HG03571 (cell line): ENCODE measurements at regions not wholly inside any gene's neighbourhood (a gene's known extent, or its start where the extent isn't known, plus 50 kb on each side); places are given as distances from the start of the nearest gene placed in this dataset.

Source experiments
- ATAC-seq: cut with Tn5 transposase; IDR thresholded peaks from one replicate; pipeline ENCODE4 v1.9.1; 2021; ENCODE audit not compliant: unreplicated experiment

DNA sequence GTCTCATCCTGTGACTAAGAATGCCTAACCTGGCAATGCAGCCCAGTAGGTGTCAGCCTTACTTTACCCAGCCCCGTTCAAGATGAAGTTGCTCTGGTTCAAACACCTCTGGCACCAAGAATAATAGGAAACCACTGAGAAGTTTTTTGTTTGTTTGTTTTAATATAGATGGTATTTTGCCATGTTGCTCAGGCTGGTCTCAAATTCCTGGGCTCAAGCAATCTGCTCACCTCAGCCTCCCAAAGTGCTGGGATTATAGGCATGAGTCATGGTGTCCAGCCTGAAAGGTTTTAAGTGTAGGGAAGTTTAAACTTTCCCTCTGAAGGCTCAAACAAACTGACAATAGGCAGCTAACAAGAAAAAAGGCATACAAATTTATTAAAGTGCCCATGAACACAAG lies 51.2 kb upstream of the ABCC4 start:
- no peak for ATAC-seq

DNA sequence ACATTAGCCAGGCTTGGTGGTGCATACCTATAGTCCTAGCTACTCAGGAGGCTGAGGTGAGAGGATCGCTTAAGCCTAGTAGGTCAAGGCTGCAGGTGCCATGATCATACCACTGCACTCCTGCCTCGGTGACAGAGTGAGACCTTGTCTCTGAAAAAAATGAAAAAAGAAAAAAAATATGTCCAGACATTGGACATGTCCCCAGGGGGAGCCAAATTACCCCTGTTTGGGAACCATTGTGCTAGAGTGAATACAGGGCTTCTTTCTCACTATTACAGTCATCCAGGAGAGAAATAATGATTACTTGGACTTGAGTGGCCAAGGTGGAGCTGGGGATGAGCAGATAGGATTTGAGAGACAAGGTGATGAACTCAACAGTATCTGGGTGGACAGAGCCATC lies 52.9 kb upstream of the ABCC4 start:
- no peak for ATAC-seq

DNA sequence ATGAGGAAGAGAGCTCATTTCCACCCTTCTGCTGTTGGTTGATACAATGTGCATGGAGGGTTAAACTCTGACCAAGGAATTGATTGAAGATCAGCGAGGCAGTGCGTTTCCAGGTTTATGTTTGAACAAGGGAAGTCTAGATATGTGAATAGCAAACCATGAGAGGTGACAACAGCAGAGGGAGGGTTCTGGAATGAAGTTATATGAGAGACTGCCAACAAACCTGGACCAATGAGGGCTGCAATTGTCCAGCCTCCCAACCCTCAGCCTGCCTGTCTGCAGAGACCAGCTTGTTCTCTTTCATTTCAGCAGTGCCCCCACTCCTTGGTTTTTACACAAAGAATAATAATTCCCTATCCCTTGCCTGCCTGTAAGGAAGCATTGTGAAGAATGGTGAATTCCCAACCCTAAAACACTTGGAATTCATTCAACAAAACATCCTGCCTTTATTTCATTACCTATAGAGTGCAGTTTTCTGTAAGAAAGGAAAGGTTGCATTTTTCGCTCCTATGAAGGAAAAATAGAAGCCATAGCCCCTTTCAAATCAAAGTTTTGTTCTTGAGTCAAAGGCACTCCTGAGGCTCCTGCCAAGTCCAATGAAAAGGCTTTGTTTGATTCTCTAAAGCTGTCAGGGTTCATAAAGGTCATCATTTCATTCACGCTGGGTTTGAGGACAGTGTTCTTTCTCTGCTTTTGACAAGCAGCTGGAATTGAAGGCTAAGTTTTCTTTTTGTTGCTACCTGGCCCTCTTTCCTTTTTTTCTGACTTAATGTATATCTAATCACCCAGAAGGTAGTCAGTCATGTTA lies 53.6 kb upstream of the ABCC4 start:
- no peak for ATAC-seq

DNA sequence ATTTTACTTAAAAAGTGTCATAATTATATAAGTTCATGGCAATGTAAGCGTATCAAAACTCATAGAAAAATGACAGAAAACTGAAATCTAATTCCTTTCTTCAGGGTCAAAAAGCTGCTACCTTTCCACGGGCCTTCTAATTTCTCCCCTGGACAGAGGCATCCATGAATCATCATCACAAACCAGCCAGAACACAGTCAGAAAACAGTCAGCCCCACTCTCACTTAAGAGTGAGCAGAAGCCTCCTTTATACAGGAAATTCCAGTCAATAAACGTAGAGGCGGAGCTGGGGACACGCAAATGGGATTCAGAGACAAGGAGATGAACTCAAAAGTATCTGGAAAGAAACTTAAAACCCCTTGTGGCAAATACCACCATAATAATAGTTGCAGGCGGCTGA lies 54.2 kb upstream of the ABCC4 start:
- no peak for ATAC-seq

DNA sequence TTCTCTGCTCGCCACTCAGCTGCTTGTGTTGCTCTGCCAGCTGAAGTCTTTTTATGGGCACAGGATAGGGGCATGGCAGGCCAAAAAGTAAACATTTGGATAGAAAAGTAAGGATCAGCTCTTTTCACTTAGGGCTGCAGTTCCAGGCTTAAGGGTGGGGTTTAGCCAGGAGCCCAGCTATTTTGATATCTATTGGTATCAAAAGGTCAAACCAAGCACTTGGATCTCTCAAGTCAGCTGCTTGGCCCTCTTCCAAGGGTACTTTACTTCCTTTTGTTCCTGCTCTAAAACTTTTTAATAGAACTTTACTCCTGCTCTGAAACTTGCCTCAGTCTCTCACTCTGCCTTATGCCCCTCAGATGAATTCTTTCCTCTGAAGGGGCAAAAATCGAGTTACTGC lies 55.7 kb upstream of the ABCC4 start:
- ATAC-seq: no peak

DNA sequence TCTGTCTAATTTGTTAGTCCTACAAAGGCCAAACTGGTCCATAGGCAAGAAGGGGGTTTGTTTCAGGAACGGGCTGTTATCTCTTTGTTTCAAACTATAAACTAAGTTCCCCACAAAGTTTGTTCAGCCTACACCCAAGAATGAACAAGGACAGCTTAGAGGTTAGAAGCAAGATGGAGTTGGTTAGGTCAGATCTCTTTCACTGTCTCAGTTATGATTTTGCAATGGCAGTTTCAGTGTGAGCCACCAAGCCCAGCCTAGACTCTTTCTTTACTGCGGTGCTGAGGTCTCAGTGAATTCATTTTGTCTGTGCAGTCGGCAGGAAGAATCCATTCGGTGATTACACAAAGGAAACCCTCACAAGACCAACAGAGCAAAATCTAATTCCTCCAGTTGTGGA lies 56.6 kb upstream of the ABCC4 start:
- ATAC-seq: no peak

DNA sequence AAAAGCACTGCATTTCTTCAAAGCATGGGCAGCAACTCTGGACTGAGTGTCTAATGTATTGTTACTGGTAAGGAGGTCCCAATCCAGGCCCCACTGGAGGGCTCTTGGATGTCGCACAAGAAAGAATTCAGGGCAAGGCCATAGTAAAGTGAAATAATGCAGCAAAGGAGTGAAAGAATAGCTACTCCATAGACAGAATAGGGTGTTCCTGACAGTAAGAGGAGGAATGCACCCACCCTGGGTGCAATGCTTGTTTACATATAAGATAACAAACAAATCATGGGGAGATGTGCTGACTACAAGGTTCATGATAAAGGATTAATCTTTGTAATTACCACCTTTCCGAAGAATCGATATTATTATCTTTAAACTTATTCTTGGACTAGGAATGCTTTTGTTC lies 58.8 kb upstream of the ABCC4 start:
- no peak for ATAC-seq

DNA sequence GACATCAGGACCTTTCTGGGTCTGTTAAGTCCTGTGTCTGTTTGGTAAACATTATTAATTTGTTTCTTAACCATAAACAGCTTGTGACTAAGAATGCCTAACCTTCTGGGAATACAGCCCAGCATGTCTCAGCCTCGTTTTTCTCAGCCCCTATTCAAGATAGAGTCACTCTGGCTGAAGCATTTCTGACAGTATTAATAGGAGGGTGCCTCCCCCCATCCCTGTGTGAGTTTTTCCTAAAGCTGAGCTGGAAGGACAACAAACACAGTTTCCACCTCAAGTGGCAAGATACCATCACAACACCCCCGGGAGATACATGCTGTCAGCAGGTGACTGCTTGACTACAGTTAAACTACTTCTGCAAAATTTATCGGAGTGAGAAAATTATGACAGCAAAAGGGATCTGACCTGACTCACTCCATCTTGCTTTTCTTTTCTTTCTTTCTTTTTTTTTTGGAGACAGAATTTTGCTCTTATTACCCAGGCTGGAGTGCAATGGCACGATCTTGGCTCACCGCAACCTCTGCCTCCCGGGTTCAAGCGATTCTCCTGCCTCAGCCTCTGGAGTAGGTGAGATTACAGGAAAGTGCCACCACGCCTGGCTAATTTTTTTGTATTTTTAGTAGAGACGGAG lies 59.3 kb upstream of the ABCC4 start:
- no peak for ATAC-seq

DNA sequence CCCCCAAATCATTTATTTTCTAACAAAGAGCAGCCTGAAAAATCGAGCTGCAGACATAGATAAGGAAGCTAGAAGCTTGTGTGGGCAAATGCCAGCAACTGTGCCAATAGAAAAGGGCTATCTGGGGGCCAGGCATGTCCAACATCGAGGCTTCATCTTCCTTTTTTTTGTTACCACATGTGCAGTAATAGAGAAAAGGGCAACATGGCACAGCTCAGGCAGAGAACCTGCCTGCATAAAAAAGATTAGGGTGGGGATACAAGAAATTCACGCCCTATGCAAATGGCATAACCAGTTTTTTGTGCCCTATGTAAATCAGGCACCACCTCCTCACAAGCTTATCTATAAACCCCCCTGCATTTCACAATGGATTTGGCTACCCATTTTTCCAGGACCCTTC lies 60.4 kb upstream of the ABCC4 start:
- no peak for ATAC-seq

DNA sequence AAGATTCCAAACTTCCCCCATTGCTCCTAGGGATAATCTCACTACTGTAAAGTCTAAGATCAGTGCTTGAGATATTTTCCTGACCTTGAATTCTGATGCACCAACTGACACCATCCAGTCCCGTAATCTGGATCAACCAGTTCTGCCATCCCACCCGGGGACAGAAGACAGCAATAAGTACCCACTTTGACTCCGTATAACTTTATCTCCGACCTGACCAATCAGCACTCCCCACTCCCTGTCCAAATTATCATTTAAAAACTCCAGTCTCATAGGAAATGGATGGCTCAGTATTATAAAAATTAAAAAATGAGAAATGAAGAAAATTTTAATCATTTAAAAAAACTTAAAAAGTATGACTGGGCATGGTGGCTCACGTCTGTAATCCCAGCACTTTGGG lies 61.4 kb upstream of the ABCC4 start:
- ATAC-seq: no peak

DNA sequence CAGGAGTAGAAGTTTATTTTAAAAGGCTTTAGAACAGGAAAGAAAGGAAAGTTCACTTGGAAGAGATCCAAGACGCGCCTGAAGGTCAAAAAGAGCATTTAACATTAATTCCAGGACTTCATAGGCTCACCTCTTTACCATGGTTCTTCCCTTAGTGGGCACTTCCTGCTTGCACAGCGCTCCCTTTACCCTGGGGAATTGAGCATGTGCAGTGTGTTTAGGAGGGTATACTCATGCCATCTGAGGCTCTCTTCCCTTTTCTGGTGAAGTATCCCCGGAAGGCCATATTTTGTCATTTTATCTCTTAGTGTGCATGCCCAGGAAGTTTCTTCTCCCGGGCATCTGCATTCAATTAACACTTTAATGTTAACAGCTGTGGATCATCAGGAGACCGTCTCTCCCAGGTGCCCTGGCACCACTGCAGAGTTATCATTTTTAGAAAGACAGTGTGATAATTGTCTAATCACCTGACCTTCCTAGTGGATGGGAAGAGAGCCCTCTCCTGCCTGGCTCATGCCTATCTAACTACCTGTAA lies 66.1 kb upstream of the ABCC4 start:
- ATAC-seq: no peak

DNA sequence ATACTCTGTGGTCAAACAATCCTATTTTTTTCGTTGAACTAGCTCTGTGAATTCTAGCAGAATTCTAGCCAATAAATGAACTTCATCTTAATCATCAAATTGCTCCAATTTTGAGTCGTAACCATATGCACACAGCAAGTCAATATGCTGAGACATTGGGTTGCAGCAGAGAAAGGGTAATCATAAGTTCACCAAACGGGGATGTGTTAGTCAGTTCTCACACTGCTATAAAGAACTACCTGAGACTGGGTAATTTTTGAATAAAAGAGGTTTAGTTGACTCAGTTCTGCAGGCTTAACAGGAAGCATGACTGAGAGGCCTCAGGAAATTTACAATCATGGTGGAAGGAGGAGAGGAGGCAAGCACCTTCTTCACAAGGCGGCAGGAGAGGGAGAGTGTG lies 67.7 kb upstream of the ABCC4 start:
- no peak for ATAC-seq

DNA sequence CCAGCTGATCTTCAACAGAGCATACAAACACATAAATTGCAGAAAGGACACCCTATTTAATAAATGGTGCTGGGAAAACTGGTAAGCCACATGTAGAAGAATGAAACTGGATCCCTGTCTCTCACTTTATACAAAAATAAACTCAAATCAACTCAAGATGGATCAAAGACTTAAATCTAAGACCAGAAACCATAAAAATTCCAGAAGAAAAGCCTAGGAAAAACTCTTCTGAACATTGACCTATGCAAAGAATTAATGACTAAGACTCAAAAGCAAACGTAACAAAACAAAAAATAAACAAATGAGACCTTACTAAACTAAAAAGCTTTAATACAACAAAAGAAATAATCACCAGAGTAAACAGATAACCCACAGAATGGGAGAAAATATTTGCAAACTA lies 74.5 kb upstream of the ABCC4 start:
- no peak for ATAC-seq

DNA sequence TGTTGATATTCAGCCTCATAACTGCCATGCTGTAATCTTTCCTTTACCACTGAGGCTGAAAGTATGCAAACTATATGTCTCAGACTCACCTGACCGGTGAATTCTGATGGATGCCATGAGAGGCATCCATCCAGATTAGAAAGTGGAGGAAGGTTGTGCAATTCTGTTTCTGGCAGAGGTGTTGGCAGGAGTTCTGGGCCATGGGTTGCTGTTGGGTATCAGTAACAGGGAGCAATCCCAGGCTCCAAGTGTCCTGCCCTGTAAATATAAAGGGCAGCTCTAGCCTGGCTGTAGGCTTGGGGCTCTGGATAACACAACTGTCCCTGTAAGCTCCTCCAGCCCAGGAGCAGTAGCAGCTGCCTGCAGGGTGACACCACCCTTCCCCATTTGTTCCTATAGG lies 77.4 kb upstream of the ABCC4 start:
- ATAC-seq: no peak

DNA sequence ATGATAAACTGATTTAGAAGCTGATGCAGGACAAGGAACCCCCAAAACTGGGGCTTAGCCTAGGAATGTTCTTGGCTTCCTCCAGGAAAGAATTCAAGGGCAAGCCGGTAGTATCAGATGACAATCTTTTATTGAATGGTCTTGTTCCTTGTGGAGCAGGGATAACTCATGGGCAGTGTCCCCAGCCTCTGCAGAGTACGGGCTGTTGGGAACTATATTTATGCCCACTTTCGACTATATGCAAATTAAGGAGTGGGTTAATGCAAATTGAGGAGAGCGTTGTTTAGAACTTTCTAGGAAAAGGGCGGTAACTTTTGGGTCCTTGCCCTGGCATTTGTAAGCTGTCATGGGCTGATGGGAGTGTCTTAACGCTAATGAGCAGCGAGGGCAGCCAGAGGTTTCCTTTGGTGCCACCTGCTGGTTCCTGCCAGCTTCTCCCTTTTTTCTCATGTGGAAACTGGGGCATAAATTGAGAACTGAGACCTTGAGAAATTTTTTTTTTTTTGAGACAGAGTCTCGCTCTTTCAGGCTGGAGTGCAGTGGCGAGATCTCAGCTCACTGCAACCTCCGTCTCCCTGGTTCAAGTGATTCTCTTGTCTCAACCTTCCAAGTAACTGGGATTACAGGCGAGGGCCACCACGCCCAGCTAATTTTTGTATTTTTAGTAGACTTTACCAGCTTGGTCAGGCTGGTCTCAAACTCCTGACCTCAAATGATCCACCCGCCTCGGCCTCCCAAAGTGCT lies 79.4 kb upstream of the ABCC4 start:
- ATAC-seq: peak; percentile 80

DNA sequence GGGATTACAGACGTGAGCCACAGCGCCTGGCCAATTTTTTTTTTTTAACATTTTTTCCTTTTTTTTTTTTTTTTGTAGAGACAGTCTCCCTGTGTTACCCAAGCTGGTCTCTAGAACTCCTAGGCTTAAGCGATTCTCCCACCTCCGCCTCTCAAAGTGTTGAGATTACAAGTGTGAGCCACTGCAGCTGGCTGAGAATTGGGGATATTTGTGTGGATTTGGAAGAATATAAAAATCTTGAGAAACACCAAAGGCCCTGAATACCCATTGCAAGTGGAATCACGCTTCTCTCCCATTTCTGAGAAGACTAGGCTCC lies 79.9 kb upstream of the ABCC4 start:
- ATAC-seq: no peak

DNA sequence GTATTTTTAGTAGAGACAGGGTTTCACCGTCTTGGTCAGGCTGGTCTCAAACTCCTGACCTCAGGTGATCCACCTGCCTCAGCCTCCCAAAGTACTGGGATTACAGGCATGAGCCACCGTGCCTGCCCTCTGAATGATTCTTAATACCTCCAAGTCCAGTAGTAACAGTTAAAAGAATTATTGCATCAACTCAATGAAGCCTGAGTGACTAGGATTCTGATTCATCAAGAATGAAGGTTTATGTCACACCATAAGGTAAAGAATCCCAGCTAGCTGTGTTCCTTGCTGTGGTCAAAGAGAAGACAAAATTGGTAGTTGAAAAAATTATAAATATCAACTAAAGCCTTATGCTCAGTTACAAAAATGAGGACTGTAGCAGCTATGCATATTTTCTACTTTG lies 81.2 kb upstream of the ABCC4 start:
- no peak for ATAC-seq

DNA sequence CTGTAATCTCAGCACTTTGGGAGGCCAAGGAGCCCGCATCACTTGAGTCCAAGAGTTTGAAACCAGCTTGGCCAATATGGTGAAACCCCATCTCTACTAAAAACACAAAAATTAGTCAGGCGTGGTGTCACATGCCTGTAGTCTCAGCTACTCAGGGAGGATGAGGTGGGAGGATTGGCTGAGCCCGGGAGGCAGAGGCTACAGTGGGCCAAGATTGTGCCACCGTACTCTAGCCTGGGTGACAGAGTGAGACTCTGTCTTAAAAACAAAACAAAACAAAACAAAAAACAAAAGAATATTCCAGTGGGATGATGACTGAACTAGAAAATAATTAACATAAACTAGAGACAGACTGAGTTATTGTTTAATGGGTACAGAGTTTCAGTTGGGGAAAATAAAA lies 81.7 kb upstream of the ABCC4 start:
- no peak for ATAC-seq

DNA sequence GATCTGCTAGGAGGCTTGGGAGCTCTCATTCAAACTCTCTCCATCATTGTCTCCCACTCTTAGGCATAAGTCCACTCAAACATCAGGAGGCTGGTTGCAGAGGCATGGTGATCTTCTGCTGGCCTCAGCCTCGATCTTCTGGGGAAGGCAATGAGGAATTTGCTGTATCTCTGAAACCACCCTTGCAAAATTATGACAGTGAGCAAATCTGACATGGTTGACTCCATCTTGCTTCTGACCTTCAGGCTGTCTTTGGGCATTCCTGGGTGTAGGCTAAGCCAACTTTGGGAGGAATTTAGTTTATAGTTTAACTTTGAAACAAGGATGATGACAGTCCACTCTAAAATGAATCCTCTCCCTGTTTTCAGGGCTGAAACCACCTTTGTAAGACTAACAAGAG lies 84.1 kb upstream of the ABCC4 start:
- no peak for ATAC-seq

DNA sequence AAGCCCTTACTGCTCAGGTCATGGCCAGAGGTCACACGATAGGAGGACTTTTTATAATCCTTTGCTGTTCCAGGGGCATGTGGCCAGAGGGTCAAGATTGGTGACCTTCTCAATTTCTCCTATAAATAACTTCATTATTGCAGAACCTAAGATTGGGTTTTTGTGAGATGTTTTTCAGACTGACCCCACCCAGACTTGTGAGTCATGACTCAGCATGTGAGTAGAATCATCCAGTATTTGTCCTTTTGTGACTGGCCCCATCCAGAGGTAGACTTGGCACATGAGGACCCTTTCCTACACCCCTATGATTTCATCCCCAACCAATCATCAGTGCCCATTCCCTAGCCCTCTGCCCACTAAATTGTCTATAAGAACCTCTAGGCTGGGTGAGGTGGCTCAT lies 84.5 kb upstream of the ABCC4 start:
- ATAC-seq: no peak

DNA sequence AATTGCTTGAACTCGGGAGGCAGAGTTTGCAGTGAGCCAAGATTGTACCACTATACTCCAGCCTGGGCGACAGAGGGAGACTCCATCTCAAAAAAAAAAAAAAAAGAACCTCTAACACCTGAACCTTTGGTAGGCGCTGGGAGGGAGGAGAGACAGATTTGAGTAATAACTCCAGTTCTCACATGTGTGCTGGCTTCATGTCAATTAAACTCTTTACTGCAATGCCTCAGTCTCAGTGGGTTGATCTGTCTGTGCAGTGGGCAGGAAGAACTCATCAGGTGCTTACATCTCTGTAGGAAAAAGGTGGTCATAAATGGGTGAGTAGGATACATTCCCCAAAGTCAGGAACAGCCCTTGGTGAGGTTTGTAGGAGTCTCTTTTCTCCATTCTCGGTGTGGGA lies 85.1 kb upstream of the ABCC4 start:
- no peak for ATAC-seq

DNA sequence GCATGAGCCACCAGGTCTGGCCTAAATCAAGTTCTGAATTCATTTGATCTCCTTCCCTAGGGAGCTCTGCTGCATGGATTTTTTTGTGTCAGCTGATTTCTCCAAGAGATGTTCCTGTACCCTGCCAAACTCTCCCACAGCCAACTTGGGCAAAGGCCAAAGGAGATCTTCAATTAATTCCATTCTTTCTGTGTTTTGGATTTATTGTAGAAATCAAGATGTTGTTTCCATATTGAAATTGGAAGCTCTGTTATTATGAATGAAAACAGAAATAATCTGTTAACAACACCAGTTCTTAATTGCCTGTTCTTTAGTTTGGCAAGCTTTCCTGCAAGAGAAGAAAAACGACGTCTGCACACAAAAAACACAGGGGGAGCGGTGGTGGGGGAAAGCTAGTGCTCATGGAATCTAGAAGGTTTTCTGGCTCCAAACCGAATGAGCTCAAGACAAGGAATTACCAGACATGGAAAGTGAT lies 86.5 kb upstream of the ABCC4 start:
- no peak for ATAC-seq
